ENCODE measurements at regions not wholly inside any gene's neighbourhood (a gene's known extent, or its start where the extent isn't known, plus 50 kb on each side); places are given as distances from the start of the nearest gene placed in this dataset.

GRCh38 chr14:88995437-88996198, 171.2 kb downstream of the TTC8 start:
- Histone ChIP-seq H2BK15ac (ENCODE audit: low read length) (no peak overlapping the region), H4K91ac (replicated peaks; ENCODE audit: insufficient read length, low read length) (no peak overlapping the region), H2AFZ (ENCODE audit: low read length) (no peak overlapping the region), H3K18ac (ENCODE audit: extremely low read depth, low read length) (no peak overlapping the region), H2BK20ac (ENCODE audit: low read length) (no peak overlapping the region), H3K56ac (replicated peaks; ENCODE audit: insufficient read length, low read depth, low read length) (no peak overlapping the region), H4K5ac (ENCODE audit: insufficient read length, low read depth, low read length) (no peak overlapping the region), H3K27me3 (replicated peaks in 1 of 4; ENCODE audit: control insufficient read depth in 3 of 4, extremely low read depth in 1 of 4, insufficient read depth in 3 of 4, low read length in 3 of 4) (no peaks in the 10 kb centered on the region), H2BK12ac (ENCODE audit: low read depth, low read length) (no peak overlapping the region), H3K14ac (ENCODE audit: insufficient read length) (no peak overlapping the region), H3K4me1 (replicated peaks in 1 of 4; ENCODE audit: control insufficient read depth in 3 of 4, insufficient read depth in 4 of 4, low read length in 3 of 4) (peaks cover 0 to 2% (median 0%) of the 10 kb centered on the region in 4 experiments; a peak in 1 of 7 replicates), H3K4me3 (ENCODE audit: extremely low read depth in 1 of 4, insufficient read depth in 2 of 4, low read depth in 3 of 4, low read length in 4 of 4) (no peak overlapping the region), H3K23ac (ENCODE audit: insufficient read length) (no peak overlapping the region), H3K4me2 (ENCODE audit: insufficient read depth in 1 of 2, low read depth in 2 of 2, low read length in 2 of 2) (no peak overlapping the region), H3K36me3 (ENCODE audit: control insufficient read depth in 2 of 4, insufficient read depth in 4 of 4, low read length in 3 of 4) (no peaks in the 10 kb centered on the region), H3K23me2 (ENCODE audit: low read depth, low read length) (no peaks in the 10 kb centered on the region), H3K27ac (ENCODE audit: low read depth, low read length) (no peak overlapping the region), H4K20me1 (replicated peaks in 1 of 2; ENCODE audit: control insufficient read depth in 1 of 2, insufficient read depth in 2 of 2, low read length in 2 of 2) (no peaks in the 10 kb centered on the region), H2BK5ac (ENCODE audit: low read depth, low read length) (no peak overlapping the region), H3K79me1 (ENCODE audit: low read depth, low read length) (no peaks in the 10 kb centered on the region), H2AK5ac (ENCODE audit: low read depth, low read length) (no peak overlapping the region), H3K9ac (replicated peaks in 1 of 4; ENCODE audit: extremely low read depth in 1 of 4, low read depth in 3 of 4, low read length in 3 of 4) (no peak overlapping the region), H3K79me2 (ENCODE audit: control insufficient read depth in 1 of 2, insufficient read depth in 2 of 2, low read length in 2 of 2) (no peaks in the 10 kb centered on the region), H4K8ac (ENCODE audit: extremely low read depth, insufficient read depth, low read length) (no peak overlapping the region), H3K9me3 (ENCODE audit: insufficient read depth in 2 of 2, low read depth in 1 of 2, low read length in 1 of 2) (no peaks in the 10 kb centered on the region), H3K4ac (replicated peaks; ENCODE audit: insufficient read length, low read depth, low read length) (no peak overlapping the region), H2BK120ac (replicated peaks; ENCODE audit: low read depth, low read length) (no peak overlapping the region)
- no peak for DNase-seq (ENCODE audit: low read depth in 1 of 2, low spot score in 2 of 2)
- FAIRE-seq = no peak
- ChIA-PET POLR2A (ENCODE audit: partially characterized antibody) (no interaction called here), CTCF (ENCODE audit: partially characterized antibody) (interaction anchor here (1.4 kb wide), 1 partner anchor 328 kb away, joined by 3 read pairs; no protein-coding TSS in a partner anchor)
- 85% methylated on average over 9 of the region's 9 CpGs; no CpG with 5 or more reads in 1 of the 2 experiments for WGBS, 2 experiments (ENCODE audit: extremely low coverage in 1 of 2, insufficient coverage in 1 of 2, insufficient read length in 1 of 2, insufficient replicate concordance in 2 of 2, low coverage in 1 of 2, low lambda C conversion rate in 2 of 2, missing lambda C conversion rate in 1 of 2)
- no peak for TF ChIP-seq ZNF274 (IDR thresholded peaks at IDR 0.05; ENCODE audit: borderline replicate concordance, extremely low read depth, low read length)
- TF ChIP-seq KDM5A (IDR thresholded peaks at IDR 0.05; ENCODE audit: low read length) = no peak
- no peak for TF ChIP-seq ASH2L (IDR thresholded peaks at IDR 0.05; ENCODE audit: low read length)
- no peak for TF ChIP-seq YY1 (IDR thresholded peaks at IDR 0.05; ENCODE audit: low read depth, low read length)
- no peak for TF ChIP-seq CTBP2 (IDR thresholded peaks at IDR 0.05; ENCODE audit: borderline replicate concordance, insufficient read depth, insufficient read length, low read length)
- no peak for TF ChIP-seq EGR1 (IDR thresholded peaks at IDR 0.05; ENCODE audit: borderline replicate concordance, low read depth, low read length)

Data from H1 (cell line).